ENCODE measurements at regions not wholly inside any gene's neighbourhood (a gene's known extent, or its start where the extent isn't known, plus 50 kb on each side); places are given as distances from the start of the nearest gene placed in this dataset.

- no peak for TF ChIP-seq CTCF (IDR thresholded peaks at IDR 0.05; ENCODE audit: low read depth, low read length, missing control alignments)
- no peak overlapping the region for H3K4me3 ChIP-seq (replicated peaks; ENCODE audit: low read depth, low read length)
- no peak for DNase-seq (ENCODE audit: extremely low read depth, low read depth)
These were observed 186.8 kb downstream of the SEC16B start for GRCh38 chr1:177783051-177783450.

- H3K4me3 ChIP-seq (replicated peaks; ENCODE audit: low read depth, low read length), result no peak overlapping the region
- DNase-seq (ENCODE audit: extremely low read depth, low read depth), result peak; percentile 15
- TF ChIP-seq CTCF (IDR thresholded peaks at IDR 0.05; ENCODE audit: low read depth, low read length, missing control alignments), result peak; percentile 47
These were observed 189.7 kb downstream of the SEC16B start for GRCh38 chr1:177780096-177780700.

GRCh38 chr1:177779166-177779965, 190.5 kb downstream of the SEC16B start:
- no peak for DNase-seq (ENCODE audit: extremely low read depth, low read depth)
- no peak overlapping the region for H3K4me3 ChIP-seq (replicated peaks; ENCODE audit: low read depth, low read length)
- TF ChIP-seq CTCF (IDR thresholded peaks at IDR 0.05; ENCODE audit: low read depth, low read length, missing control alignments), result no peak

GRCh38 chr1:177775924-177776323, 193.9 kb downstream of the SEC16B start:
- DNase-seq (ENCODE audit: extremely low read depth, low read depth), result no peak
- H3K4me3 ChIP-seq (replicated peaks; ENCODE audit: low read depth, low read length), result no peak overlapping the region
- TF ChIP-seq CTCF (IDR thresholded peaks at IDR 0.05; ENCODE audit: low read depth, low read length, missing control alignments), result no peak

GRCh38 chr1:177772386-177772960, 197.4 kb downstream of the SEC16B start:
- no peak overlapping the region for H3K4me3 ChIP-seq (replicated peaks; ENCODE audit: low read depth, low read length)
- no peak for DNase-seq (ENCODE audit: extremely low read depth, low read depth)
- TF ChIP-seq CTCF (IDR thresholded peaks at IDR 0.05; ENCODE audit: low read depth, low read length, missing control alignments), result no peak

GRCh38 chr1:177771688-177772087, 198.2 kb downstream of the SEC16B start:
- H3K4me3 ChIP-seq (replicated peaks; ENCODE audit: low read depth, low read length), result no peak overlapping the region
- no peak for DNase-seq (ENCODE audit: extremely low read depth, low read depth)
- TF ChIP-seq CTCF (IDR thresholded peaks at IDR 0.05; ENCODE audit: low read depth, low read length, missing control alignments), result no peak
